PC-9 (cell line): ENCODE measurements at regions not wholly inside any gene's neighbourhood (a gene's known extent, or its start where the extent isn't known, plus 50 kb on each side); places are given as distances from the start of the nearest gene placed in this dataset.

Experiments used
- EZH2 ChIP-seq: fragments of 200-600 bp; sonication (generic); IDR thresholded peaks from 2 replicates; pipeline ENCODE4 v1.8.0; 2017; ENCODE audit warnings: antibody characterized with exemption, low read depth
- TF ChIP-seq, protein P1 (sequence below): fragments of 200-600 bp; sonication (generic); conservative IDR thresholded peaks from 2 replicates; pipeline ENCODE4 v1.6.1; 2017; ENCODE audit warnings: mixed run types, antibody characterized with exemption, mild to moderate bottlenecking, moderate library complexity

DNA sequence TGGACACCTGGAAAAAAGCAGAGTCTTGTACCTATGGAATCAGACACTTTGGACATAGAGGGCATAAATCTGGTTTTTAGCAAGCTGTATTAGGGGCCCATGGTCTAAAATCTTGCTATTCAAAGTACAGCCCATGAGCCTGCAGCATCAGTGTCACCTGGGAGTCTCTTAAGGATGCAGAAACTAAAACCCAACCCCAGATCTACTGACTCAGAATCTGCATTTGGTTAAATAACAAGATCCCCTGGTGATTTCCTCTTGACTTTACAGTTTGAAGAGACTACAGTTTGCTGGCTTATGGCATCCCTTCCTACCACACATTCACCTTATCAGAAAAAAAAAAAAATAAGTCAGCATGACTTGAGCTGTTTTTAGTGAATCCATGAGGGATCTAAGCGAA is 74.9 kb upstream of the NR2F2 start:
- TF ChIP-seq, protein P1, sequence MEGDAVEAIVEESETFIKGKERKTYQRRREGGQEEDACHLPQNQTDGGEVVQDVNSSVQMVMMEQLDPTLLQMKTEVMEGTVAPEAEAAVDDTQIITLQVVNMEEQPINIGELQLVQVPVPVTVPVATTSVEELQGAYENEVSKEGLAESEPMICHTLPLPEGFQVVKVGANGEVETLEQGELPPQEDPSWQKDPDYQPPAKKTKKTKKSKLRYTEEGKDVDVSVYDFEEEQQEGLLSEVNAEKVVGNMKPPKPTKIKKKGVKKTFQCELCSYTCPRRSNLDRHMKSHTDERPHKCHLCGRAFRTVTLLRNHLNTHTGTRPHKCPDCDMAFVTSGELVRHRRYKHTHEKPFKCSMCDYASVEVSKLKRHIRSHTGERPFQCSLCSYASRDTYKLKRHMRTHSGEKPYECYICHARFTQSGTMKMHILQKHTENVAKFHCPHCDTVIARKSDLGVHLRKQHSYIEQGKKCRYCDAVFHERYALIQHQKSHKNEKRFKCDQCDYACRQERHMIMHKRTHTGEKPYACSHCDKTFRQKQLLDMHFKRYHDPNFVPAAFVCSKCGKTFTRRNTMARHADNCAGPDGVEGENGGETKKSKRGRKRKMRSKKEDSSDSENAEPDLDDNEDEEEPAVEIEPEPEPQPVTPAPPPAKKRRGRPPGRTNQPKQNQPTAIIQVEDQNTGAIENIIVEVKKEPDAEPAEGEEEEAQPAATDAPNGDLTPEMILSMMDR = no peak
- no peak for TF ChIP-seq EZH2
